ENCODE measurements at regions not wholly inside any gene's neighbourhood (a gene's known extent, or its start where the extent isn't known, plus 50 kb on each side); places are given as distances from the start of the nearest gene placed in this dataset.

DNA sequence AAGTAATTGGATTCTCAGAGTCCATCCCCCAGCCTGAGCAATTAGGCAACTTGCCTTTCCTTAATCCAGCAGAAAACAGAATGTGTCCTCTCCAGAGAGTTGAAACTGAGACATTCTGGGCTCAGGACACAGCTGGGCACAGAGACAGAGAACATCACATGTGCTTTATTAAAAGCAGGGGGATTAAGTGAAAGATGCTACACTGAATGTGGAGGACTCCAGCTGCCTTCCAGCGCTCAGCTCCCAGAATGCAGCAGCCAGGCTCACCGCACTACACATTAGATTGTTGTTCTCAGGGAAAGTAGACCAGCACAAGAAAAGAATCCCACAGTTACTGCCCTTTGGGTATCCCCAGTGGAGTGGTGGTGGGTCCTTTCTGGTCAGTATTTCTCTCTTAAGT lies 141.6 kb upstream of the IL12B start:
- no peak overlapping the region for H3K4me3 ChIP-seq (ENCODE audit: low read length)
- TF ChIP-seq, protein P1, sequence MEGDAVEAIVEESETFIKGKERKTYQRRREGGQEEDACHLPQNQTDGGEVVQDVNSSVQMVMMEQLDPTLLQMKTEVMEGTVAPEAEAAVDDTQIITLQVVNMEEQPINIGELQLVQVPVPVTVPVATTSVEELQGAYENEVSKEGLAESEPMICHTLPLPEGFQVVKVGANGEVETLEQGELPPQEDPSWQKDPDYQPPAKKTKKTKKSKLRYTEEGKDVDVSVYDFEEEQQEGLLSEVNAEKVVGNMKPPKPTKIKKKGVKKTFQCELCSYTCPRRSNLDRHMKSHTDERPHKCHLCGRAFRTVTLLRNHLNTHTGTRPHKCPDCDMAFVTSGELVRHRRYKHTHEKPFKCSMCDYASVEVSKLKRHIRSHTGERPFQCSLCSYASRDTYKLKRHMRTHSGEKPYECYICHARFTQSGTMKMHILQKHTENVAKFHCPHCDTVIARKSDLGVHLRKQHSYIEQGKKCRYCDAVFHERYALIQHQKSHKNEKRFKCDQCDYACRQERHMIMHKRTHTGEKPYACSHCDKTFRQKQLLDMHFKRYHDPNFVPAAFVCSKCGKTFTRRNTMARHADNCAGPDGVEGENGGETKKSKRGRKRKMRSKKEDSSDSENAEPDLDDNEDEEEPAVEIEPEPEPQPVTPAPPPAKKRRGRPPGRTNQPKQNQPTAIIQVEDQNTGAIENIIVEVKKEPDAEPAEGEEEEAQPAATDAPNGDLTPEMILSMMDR (conservative IDR thresholded peaks at IDR 0.05; ENCODE audit: low read depth, low read length): no peak
- DNase-seq (ENCODE audit: low read depth): no peak

DNA sequence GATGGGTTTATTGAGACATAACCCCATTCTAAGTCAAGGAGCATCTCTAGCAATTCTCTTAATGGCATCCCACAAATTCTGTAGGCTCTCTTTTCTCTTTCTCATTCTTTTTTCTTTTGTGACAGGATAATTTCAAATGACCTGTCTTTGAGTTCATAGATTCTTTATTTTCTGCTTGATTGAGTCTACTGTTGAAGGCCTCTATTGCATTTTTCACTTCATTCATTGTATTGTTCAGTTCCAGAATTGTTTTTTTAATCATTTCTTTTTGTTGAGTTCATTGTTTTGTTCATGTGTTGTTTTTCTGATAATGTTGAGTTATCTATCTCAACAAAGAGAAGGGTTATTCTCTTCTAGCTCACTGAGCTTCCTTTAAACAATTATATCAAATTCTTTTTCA lies 144.7 kb upstream of the IL12B start:
- TF ChIP-seq, protein P1 (conservative IDR thresholded peaks at IDR 0.05; ENCODE audit: low read depth, low read length): no peak
- no peak overlapping the region for H3K4me3 ChIP-seq (ENCODE audit: low read length)
- DNase-seq (ENCODE audit: low read depth): no peak

DNA sequence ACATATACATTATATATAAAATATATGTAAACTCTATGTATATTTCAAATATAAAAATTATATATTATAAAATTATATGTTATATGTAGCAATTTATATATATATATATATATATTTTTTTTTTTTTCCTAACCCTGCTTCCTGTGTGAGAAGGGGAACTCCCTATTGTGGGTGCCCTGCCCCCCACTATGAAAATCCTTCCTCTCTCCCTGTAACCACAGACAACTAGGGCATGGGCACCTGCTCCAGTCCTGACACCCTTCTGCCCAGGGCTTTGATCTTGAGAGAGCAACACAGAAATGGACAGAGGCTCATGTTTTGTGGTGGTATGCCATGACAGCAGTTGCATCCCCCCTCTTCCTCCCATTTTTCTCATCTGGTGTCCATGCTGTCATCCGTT lies 148.7 kb upstream of the IL12B start:
- H3K4me3 ChIP-seq (ENCODE audit: low read length): no peak overlapping the region
- no peak for DNase-seq (ENCODE audit: low read depth)
- TF ChIP-seq, protein P1 (conservative IDR thresholded peaks at IDR 0.05; ENCODE audit: low read depth, low read length): no peak

DNA sequence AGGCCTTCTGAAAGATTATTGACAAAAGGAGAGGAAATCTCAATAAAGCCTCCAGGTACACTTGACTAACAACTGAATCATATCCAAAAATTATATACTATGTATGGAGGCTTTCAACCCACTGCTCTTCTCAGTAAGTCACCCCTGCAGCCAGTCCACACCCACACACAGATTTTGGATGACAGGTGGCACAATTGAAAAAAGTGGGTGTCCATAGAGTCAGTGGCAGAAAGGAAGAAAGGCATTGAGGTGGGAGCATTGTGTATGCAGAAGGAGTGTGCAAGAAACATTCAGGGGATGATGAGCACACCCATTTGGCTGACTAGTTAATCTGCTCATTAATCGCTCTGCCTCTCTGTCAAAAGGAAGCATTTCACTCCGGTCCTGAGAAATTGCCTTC lies 150.6 kb upstream of the IL12B start:
- DNase-seq (ENCODE audit: low read depth): no peak
- H3K4me3 ChIP-seq (ENCODE audit: low read length): no peak overlapping the region
- TF ChIP-seq, protein P1 (conservative IDR thresholded peaks at IDR 0.05; ENCODE audit: low read depth, low read length): no peak

DNA sequence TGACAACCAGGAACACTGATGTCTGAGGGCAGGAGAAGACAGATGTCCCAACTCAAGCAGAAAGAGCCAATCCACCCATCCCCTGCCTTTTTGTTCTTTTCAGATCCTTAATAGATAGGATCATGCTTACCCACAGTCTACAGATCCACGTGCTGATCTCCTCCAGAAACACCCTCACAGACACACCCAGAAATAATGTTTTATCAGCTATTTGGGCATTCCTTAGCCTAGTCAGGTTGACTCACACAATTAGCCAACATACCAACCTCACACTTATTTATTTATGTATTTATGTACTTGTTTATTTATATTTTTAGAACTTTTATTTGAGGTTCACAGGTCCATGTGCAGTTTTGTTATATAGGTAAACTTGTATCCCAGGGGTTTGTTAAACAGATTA lies 151.5 kb upstream of the IL12B start:
- no peak overlapping the region for H3K4me3 ChIP-seq (ENCODE audit: low read length)
- TF ChIP-seq, protein P1 (conservative IDR thresholded peaks at IDR 0.05; ENCODE audit: low read depth, low read length): no peak
- DNase-seq (ENCODE audit: low read depth): no peak

DNA sequence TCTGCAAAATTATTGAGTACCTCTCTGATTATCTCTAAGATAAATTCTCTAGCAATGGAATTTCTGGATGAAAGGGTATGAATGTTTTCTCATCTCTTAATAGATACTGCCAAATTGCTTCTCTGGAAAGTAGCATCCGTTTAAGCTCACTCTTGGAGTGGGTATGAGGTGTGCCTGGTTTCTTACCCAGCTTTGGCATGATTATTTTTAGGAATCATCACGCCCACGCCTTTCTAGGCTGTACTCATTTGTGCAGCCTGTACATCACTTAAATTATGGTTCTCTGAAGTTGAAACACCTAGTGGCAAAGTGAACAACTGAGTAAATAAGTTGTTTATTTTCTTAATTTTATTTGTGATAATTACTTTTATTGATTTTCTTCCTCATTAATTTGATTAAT lies 156.5 kb upstream of the IL12B start:
- DNase-seq (ENCODE audit: low read depth): no peak
- no peak overlapping the region for H3K4me3 ChIP-seq (ENCODE audit: low read length)
- TF ChIP-seq, protein P1 (conservative IDR thresholded peaks at IDR 0.05; ENCODE audit: low read depth, low read length): no peak

DNA sequence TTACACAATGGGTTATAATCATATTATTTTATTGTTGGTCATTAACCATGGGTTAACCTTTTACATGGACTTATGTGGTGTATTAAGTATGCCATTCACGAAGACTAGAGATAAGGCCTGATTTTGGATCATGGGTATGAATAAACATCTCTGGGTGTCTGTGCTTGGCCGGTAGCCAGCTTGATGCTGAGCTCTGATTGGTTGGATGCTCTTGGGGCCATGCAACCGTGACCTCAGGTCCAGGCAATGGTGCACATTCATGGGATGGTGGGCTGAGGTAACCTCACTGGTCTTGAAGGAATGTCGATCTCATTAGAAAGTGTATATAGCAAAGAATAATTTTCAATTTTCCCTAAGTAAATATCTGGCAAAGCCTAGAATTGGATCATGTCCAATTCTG lies 158.2 kb upstream of the IL12B start:
- DNase-seq (ENCODE audit: low read depth): no peak
- H3K4me3 ChIP-seq (ENCODE audit: low read length): no peak overlapping the region
- TF ChIP-seq, protein P1 (conservative IDR thresholded peaks at IDR 0.05; ENCODE audit: low read depth, low read length): no peak

Measured in retinal pigment epithelial cell (primary cell).